Right atrium auricular region (tissue), 2 donors: ENCODE measurements at regions not wholly inside any gene's neighbourhood (a gene's known extent, or its start where the extent isn't known, plus 50 kb on each side); places are given as distances from the start of the nearest gene placed in this dataset.

ENCODE experiments used
- DNase-seq: peaks from one replicate; pipeline ENCODE4 v3.0.0-alpha.2; 2019; ENCODE audit warnings: low spot score
- H3K27ac ChIP-seq, 2 donors: fragments of 200-600 bp; sonication (generic); 1 replicate in 1 of 2; 2 replicates in 1 of 2; pipeline ENCODE4 v1.5.1; 2016 to 2019
- H3K27me3 ChIP-seq, 2 donors: fragments of 200-600 bp; sonication (generic); one replicate each; pipeline versions ENCODE4 v1.5.1 to v1.6.0; 2017 to 2019
- H3K36me3 ChIP-seq: fragments of 200-600 bp; sonication (generic); one replicate; pipeline ENCODE4 v1.5.1; 2016
- H3K4me1 ChIP-seq, 2 donors: fragments of 200-600 bp; sonication (generic); one replicate each; pipeline versions ENCODE4 v1.5.1 to v1.6.0; 2017 to 2019
- H3K4me3 ChIP-seq, 2 donors: fragments of 200-600 bp; sonication (generic); 1 replicate in 1 of 2; 2 replicates in 1 of 2; pipeline ENCODE4 v1.5.1; 2017 to 2019; ENCODE audit warnings: mild to moderate bottlenecking in 1 of 2, moderate library complexity in 1 of 2
- H3K9me3 ChIP-seq, 2 donors: fragments of 200-600 bp; sonication (generic); one replicate each; pipeline ENCODE4 v1.5.1; 2019
- TF ChIP-seq, protein P1 (sequence below), 2 donors: fragments of 200-600 bp; sonication (generic); IDR thresholded peaks; one replicate each; pipeline ENCODE4 v1.5.1; 2019; ENCODE audit warnings: antibody characterized with exemption in 2 of 2

GRCh38 chr1:5198328-5198727 lies 543.9 kb downstream of the AJAP1 start:
- DNase-seq = no peak
- Histone ChIP-seq H3K27ac (no peak overlapping the region), H3K36me3 (no peaks in the 10 kb centered on the region), H3K4me3 (no peak overlapping the region), H3K4me1 (no peaks in the 10 kb centered on the region), H3K9me3 (no peaks in the 10 kb centered on the region), H3K27me3 (no peaks in the 10 kb centered on the region)
- TF ChIP-seq, protein P1, sequence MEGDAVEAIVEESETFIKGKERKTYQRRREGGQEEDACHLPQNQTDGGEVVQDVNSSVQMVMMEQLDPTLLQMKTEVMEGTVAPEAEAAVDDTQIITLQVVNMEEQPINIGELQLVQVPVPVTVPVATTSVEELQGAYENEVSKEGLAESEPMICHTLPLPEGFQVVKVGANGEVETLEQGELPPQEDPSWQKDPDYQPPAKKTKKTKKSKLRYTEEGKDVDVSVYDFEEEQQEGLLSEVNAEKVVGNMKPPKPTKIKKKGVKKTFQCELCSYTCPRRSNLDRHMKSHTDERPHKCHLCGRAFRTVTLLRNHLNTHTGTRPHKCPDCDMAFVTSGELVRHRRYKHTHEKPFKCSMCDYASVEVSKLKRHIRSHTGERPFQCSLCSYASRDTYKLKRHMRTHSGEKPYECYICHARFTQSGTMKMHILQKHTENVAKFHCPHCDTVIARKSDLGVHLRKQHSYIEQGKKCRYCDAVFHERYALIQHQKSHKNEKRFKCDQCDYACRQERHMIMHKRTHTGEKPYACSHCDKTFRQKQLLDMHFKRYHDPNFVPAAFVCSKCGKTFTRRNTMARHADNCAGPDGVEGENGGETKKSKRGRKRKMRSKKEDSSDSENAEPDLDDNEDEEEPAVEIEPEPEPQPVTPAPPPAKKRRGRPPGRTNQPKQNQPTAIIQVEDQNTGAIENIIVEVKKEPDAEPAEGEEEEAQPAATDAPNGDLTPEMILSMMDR (IDR thresholded peaks at IDR 0.05) = no peak

GRCh38 chr1:5191470-5191869 lies 537.1 kb downstream of the AJAP1 start:
- no peak overlapping the region for H3K27ac ChIP-seq
- TF ChIP-seq, protein P1 (IDR thresholded peaks at IDR 0.05) = no peak
- no peaks in the 10 kb centered on the region for H3K27me3 ChIP-seq
- H3K4me3 ChIP-seq = no peak overlapping the region
- DNase-seq = no peak
- no peaks in the 10 kb centered on the region for H3K9me3 ChIP-seq
- no peaks in the 10 kb centered on the region for H3K36me3 ChIP-seq
- no peaks in the 10 kb centered on the region for H3K4me1 ChIP-seq

- Histone ChIP-seq H3K4me1 (no peaks in the 10 kb centered on the region), H3K27ac (no peak overlapping the region), H3K36me3 (no peaks in the 10 kb centered on the region), H3K27me3 (no peaks in the 10 kb centered on the region), H3K4me3 (no peak overlapping the region), H3K9me3 (no peaks in the 10 kb centered on the region)
- no peak for DNase-seq
- TF ChIP-seq, protein P1 (IDR thresholded peaks at IDR 0.05) = no peak
These were observed 535.0 kb downstream of the AJAP1 start for GRCh38 chr1:5189384-5189783.

DNA sequence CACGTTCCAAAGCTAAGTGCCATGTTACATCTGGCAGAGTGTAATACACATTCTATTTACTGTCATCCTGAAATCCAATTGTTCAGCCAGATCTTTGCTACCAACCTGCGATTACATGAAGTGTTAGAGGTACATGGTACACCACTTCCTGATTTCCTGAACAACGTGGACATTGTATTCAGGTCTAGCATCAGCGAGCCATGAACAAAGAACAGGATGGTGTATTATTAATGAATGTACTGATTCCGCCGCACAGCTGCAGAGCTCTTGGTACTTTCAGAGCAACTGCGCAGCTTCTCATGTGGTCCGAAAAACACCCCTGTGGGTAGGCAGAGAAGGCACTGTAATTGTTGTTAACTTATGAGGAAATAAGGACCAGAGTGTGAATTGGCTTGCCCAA lies 511.4 kb downstream of the AJAP1 start:
- no peaks in the 10 kb centered on the region for H3K4me1 ChIP-seq
- no peaks in the 10 kb centered on the region for H3K9me3 ChIP-seq
- no peaks in the 10 kb centered on the region for H3K27me3 ChIP-seq

DNA sequence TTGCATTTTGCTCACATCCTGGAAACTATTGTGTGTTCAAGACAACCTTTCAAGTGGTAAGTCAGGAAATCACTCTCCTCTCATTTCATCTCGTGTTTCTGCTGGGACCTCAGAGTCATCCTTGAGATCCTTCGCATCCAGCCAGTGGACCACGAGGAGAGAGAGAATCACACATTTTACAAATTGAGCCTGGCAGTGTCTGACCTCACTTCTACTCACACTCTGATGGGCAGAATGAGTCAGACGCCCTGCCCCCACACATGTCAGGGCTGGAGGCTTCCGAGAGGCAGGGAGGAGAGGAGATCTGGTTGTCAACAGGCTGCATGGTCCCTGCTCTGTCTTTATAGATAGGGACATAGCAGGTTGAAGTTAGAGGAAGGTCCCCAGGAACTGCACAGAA lies 509.7 kb downstream of the AJAP1 start:
- no peaks in the 10 kb centered on the region for H3K4me1 ChIP-seq
- H3K36me3 ChIP-seq = no peaks in the 10 kb centered on the region
- H3K9me3 ChIP-seq = no peaks in the 10 kb centered on the region
- no peaks in the 10 kb centered on the region for H3K27me3 ChIP-seq
- H3K27ac ChIP-seq = no peak overlapping the region
- TF ChIP-seq, protein P1 (IDR thresholded peaks at IDR 0.05) = no peak
- DNase-seq = no peak
- no peak overlapping the region for H3K4me3 ChIP-seq

More for the DNA sequence above, 511.4 kb downstream of the AJAP1 start:
- H3K27ac ChIP-seq = no peak overlapping the region
- no peaks in the 10 kb centered on the region for H3K36me3 ChIP-seq
- no peak overlapping the region for H3K4me3 ChIP-seq
- TF ChIP-seq, protein P1 (IDR thresholded peaks at IDR 0.05) = no peak
- no peak for DNase-seq

DNA sequence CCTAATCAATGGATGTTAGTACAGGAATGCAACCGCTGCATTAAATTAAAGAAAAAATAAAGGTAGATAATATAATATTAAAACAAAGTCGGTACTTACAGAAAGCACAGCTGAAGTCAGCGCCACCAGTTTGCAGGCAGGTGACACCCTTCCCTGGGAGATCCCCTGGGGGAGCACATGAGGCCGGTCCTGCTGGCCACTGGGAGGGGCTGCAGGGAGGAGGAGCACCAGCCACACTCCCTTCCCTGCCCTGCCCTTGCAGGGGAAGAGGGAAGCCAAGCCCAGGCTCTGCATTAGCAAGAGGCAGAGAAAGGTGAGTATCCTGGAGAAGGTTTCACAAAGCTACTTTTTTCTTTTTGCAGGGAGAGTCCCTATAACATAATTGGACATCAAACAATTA lies 507.0 kb downstream of the AJAP1 start:
- Histone ChIP-seq H3K4me3 (no peak overlapping the region), H3K27ac (no peak overlapping the region), H3K4me1 (no peaks in the 10 kb centered on the region), H3K9me3 (no peaks in the 10 kb centered on the region), H3K36me3 (no peaks in the 10 kb centered on the region), H3K27me3 (no peaks in the 10 kb centered on the region)
- DNase-seq = no peak
- TF ChIP-seq, protein P1 (IDR thresholded peaks at IDR 0.05) = no peak
